ENCODE measurements at regions not wholly inside any gene's neighbourhood (a gene's known extent, or its start where the extent isn't known, plus 50 kb on each side); places are given as distances from the start of the nearest gene placed in this dataset.

GRCh38 chr2:129885735-129886134, 93.7 kb upstream of the RAB6C start:
- no peaks in the 10 kb centered on the region for H3F3A ChIP-seq (ENCODE audit: low read depth)
- no peak overlapping the region for H3K27ac ChIP-seq
- no peaks in the 10 kb centered on the region for H3K4me1 ChIP-seq
- DNase-seq (ENCODE audit: low spot score) = peak; percentile 39
- H3K27ac Mint-ChIP-seq = no peak overlapping the region
- peaks cover 11% of the 10 kb centered on the region for H3K27me3 Mint-ChIP-seq (ENCODE audit: insufficient read depth, low read depth)
- no peak overlapping the region for H3K4me3 Mint-ChIP-seq
- TF ChIP-seq, protein P1, sequence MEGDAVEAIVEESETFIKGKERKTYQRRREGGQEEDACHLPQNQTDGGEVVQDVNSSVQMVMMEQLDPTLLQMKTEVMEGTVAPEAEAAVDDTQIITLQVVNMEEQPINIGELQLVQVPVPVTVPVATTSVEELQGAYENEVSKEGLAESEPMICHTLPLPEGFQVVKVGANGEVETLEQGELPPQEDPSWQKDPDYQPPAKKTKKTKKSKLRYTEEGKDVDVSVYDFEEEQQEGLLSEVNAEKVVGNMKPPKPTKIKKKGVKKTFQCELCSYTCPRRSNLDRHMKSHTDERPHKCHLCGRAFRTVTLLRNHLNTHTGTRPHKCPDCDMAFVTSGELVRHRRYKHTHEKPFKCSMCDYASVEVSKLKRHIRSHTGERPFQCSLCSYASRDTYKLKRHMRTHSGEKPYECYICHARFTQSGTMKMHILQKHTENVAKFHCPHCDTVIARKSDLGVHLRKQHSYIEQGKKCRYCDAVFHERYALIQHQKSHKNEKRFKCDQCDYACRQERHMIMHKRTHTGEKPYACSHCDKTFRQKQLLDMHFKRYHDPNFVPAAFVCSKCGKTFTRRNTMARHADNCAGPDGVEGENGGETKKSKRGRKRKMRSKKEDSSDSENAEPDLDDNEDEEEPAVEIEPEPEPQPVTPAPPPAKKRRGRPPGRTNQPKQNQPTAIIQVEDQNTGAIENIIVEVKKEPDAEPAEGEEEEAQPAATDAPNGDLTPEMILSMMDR (IDR thresholded peaks at IDR 0.05) = peak; percentile 38
- TF ChIP-seq EZH2phosphoT487 (IDR thresholded peaks at IDR 0.05) = no peak
- H3K36me3 ChIP-seq = no peaks in the 10 kb centered on the region
- no peaks in the 10 kb centered on the region for H3K27me3 ChIP-seq
- no peaks in the 10 kb centered on the region for H3K9me3 Mint-ChIP-seq
- no peaks in the 10 kb centered on the region for H3K36me3 Mint-ChIP-seq
- H3K9me3 ChIP-seq (ENCODE audit: low read depth) = no peaks in the 10 kb centered on the region
- no peaks in the 10 kb centered on the region for H4K20me1 ChIP-seq (ENCODE audit: low read depth)
- H2AFZ ChIP-seq (replicated peaks) = no peak overlapping the region
- no peaks in the 10 kb centered on the region for H3K4me1 Mint-ChIP-seq
- no peaks in the 10 kb centered on the region for H3K79me2 ChIP-seq (ENCODE audit: low read depth)
- H3K4me2 ChIP-seq = no peak overlapping the region
- H3K9ac ChIP-seq = no peak overlapping the region
- no peak overlapping the region for H3K4me3 ChIP-seq

- no peak overlapping the region for H2AFZ ChIP-seq (replicated peaks)
- no peak for DNase-seq (ENCODE audit: low spot score)
- Mint-ChIP-seq H3K4me1 (no peaks in the 10 kb centered on the region), H3K27me3 (ENCODE audit: insufficient read depth, low read depth) (peaks cover 10% of the 10 kb centered on the region), H3K9me3 (no peaks in the 10 kb centered on the region), H3K4me3 (no peak overlapping the region), H3K27ac (no peak overlapping the region), H3K36me3 (no peaks in the 10 kb centered on the region)
- no peaks in the 10 kb centered on the region for H3K9me3 ChIP-seq (ENCODE audit: low read depth)
- H3K27me3 ChIP-seq = no peaks in the 10 kb centered on the region
- H3K4me3 ChIP-seq = no peak overlapping the region
- no peaks in the 10 kb centered on the region for H3K4me1 ChIP-seq
- no peak overlapping the region for H3K27ac ChIP-seq
- H3K79me2 ChIP-seq (ENCODE audit: low read depth) = no peaks in the 10 kb centered on the region
- no peaks in the 10 kb centered on the region for H4K20me1 ChIP-seq (ENCODE audit: low read depth)
- TF ChIP-seq, protein P1 (IDR thresholded peaks at IDR 0.05) = no peak
- TF ChIP-seq EZH2 (IDR thresholded peaks at IDR 0.05) = no peak
- no peak for TF ChIP-seq EZH2phosphoT487 (IDR thresholded peaks at IDR 0.05)
- no peak overlapping the region for H3K9ac ChIP-seq
- no peak overlapping the region for H3K4me2 ChIP-seq
- H3F3A ChIP-seq (ENCODE audit: low read depth) = no peaks in the 10 kb centered on the region
- H3K36me3 ChIP-seq = no peaks in the 10 kb centered on the region
Observed at GRCh38 chr2:129887688-129888266, 91.7 kb upstream of the RAB6C start.

DNA sequence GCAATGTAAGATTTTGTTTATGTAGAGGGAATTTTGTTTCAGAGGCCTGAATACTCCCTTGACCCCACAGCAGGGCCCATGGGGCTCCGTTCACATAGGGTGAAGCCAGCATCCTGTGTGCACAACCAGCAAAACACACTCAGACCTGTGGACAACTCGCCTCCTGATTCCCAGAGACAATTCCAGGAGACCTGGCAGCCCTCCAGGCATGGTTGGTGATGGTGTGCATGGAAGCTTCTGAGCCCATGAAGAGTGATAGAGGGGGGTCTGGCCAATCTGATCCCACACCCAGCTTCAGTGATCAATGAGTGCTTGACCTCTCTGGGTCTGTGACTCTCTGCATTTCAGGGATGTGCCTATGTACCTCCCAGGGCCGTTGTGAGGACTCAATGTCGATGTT, 91.0 kb upstream of the RAB6C start:
- H3K4me3 ChIP-seq = no peak overlapping the region
- H3K27ac ChIP-seq = no peak overlapping the region
- H3K27ac Mint-ChIP-seq = no peak overlapping the region
- H3K27me3 ChIP-seq = no peaks in the 10 kb centered on the region
- H3K9me3 ChIP-seq (ENCODE audit: low read depth) = no peaks in the 10 kb centered on the region
- no peak overlapping the region for H3K9ac ChIP-seq
- no peaks in the 10 kb centered on the region for H3K4me1 ChIP-seq
- H3K79me2 ChIP-seq (ENCODE audit: low read depth) = no peaks in the 10 kb centered on the region
- DNase-seq (ENCODE audit: low spot score) = no peak
- no peak overlapping the region for H3K4me3 Mint-ChIP-seq
- H4K20me1 ChIP-seq (ENCODE audit: low read depth) = no peaks in the 10 kb centered on the region
- H3K27me3 Mint-ChIP-seq (ENCODE audit: insufficient read depth, low read depth) = peaks cover 10% of the 10 kb centered on the region
- TF ChIP-seq EZH2phosphoT487 (IDR thresholded peaks at IDR 0.05) (no peak), EZH2 (IDR thresholded peaks at IDR 0.05) (no peak)
- TF ChIP-seq, protein P1 (IDR thresholded peaks at IDR 0.05) = no peak
- H3K4me2 ChIP-seq = no peak overlapping the region
- H3K9me3 Mint-ChIP-seq = no peaks in the 10 kb centered on the region
- H3K36me3 Mint-ChIP-seq = no peaks in the 10 kb centered on the region
- H2AFZ ChIP-seq (replicated peaks) = no peak overlapping the region
- no peaks in the 10 kb centered on the region for H3F3A ChIP-seq (ENCODE audit: low read depth)
- no peaks in the 10 kb centered on the region for H3K36me3 ChIP-seq
- H3K4me1 Mint-ChIP-seq = no peaks in the 10 kb centered on the region

Data from neural progenitor cell (in vitro differentiated cells).